GM23338 (cell line): ENCODE measurements at regions not wholly inside any gene's neighbourhood (a gene's known extent, or its start where the extent isn't known, plus 50 kb on each side); places are given as distances from the start of the nearest gene placed in this dataset.

Experiments
- ATAC-seq: fragments of 200-7000 bp; cut with Tn5 transposase; 3 replicates; pipeline ENCODE4 v1.9.1; 2020
- DNase-seq: peaks from one replicate; pipeline ENCODE4 v3.0.0-alpha.2; 2015; ENCODE audit warnings: low spot score
- H2AFZ ChIP-seq: fragments of 200-600 bp; sonication (generic); 2 replicates; pipeline ENCODE4 v1.8.0; 2016; ENCODE audit warnings: antibody characterized with exemption, mild to moderate bottlenecking, moderate library complexity
- H3F3A ChIP-seq: fragments of 200-600 bp; sonication (generic); replicated peaks from 2 replicates; pipeline ENCODE4 v1.8.0; 2017; ENCODE audit warnings: antibody characterized with exemption, mixed run types, low read depth
- H3K27ac ChIP-seq: fragments of 200-600 bp; sonication (generic); 2 replicates; pipeline ENCODE4 v1.6.1; 2016; ENCODE audit warnings: low read depth
- H3K27me3 ChIP-seq: fragments of 200-600 bp; sonication (generic); 2 replicates; pipeline ENCODE4 v1.8.0; 2016; ENCODE audit warnings: mild to moderate bottlenecking, mixed run types, moderate library complexity; ENCODE audit not compliant: insufficient read depth
- H3K36me3 ChIP-seq: fragments of 200-600 bp; sonication (generic); 2 replicates; pipeline ENCODE4 v1.8.0; 2016; ENCODE audit warnings: mild to moderate bottlenecking; ENCODE audit not compliant: insufficient read depth
- H3K4me1 ChIP-seq: fragments of 200-600 bp; sonication (generic); 2 replicates; pipeline ENCODE4 v1.8.0; 2016; ENCODE audit warnings: mild to moderate bottlenecking, moderate library complexity; ENCODE audit not compliant: insufficient read depth
- H3K4me2 ChIP-seq: fragments of 200-600 bp; sonication (generic); 2 replicates; pipeline ENCODE4 v1.7.1; 2017; ENCODE audit warnings: mixed run types
- H3K4me3 ChIP-seq: fragments of 200-600 bp; sonication (generic); 2 replicates; pipeline ENCODE4 v1.6.1; 2016; ENCODE audit warnings: mixed run types
- H3K79me2 ChIP-seq: fragments of 200-600 bp; sonication (generic); replicated peaks from 2 replicates; pipeline ENCODE4 v1.8.0; 2017; ENCODE audit warnings: mild to moderate bottlenecking; ENCODE audit not compliant: insufficient read depth
- H3K9me2 ChIP-seq: fragments of 200-600 bp; sonication (generic); 2 replicates; pipeline ENCODE4 v1.8.0; 2017; ENCODE audit not compliant: insufficient read depth
- H4K20me1 ChIP-seq: fragments of 200-600 bp; sonication (generic); replicated peaks from 2 replicates; pipeline ENCODE4 v1.8.0; 2017; ENCODE audit warnings: mild to moderate bottlenecking; ENCODE audit not compliant: insufficient read depth
- H3K27ac Mint-ChIP-seq: 2 replicates; pipeline ENCODE4 v1.8.0; 2020; ENCODE audit warnings: inconsistent platforms, mild to moderate bottlenecking, moderate library complexity, mixed read lengths
- H3K27me3 Mint-ChIP-seq: 3 replicates; pipeline ENCODE4 v1.8.0; 2022; ENCODE audit warnings: low read depth, mild to moderate bottlenecking, moderate library complexity, mixed read lengths, inconsistent platforms; ENCODE audit not compliant: insufficient read depth, poor library complexity
- H3K36me3 Mint-ChIP-seq: 3 replicates; pipeline ENCODE4 v1.8.0; 2021; ENCODE audit warnings: low read depth, mild to moderate bottlenecking, inconsistent platforms, moderate library complexity, mixed read lengths
- H3K4me1 Mint-ChIP-seq: 3 replicates; pipeline ENCODE4 v1.8.0; 2020; ENCODE audit warnings: mild to moderate bottlenecking, inconsistent platforms, mixed read lengths
- H3K4me3 Mint-ChIP-seq: 3 replicates; pipeline ENCODE4 v1.8.0; 2021; ENCODE audit warnings: moderate library complexity, mild to moderate bottlenecking, inconsistent platforms, mixed read lengths
- H3K9me3 Mint-ChIP-seq: 3 replicates; pipeline ENCODE4 v1.8.0; 2020; ENCODE audit warnings: moderate library complexity, mild to moderate bottlenecking, inconsistent platforms, mixed read lengths
- CREB1 ChIP-seq: fragments of 250-450 bp; sonication (Bioruptor Pico); IDR thresholded peaks from 2 replicates; pipeline ENCODE4 v1.5.0; 2020; ENCODE audit warnings: low read depth, mild to moderate bottlenecking, moderate library complexity
- CTCF ChIP-seq, 2 experiments: fragments of 200-600 bp in 1 of 2; sonication (generic) in 1 of 2; conservative IDR thresholded peaks; 2 replicates each; pipeline versions ENCODE4 v1.5.1 to v1.6.1; 2016 to 2017; ENCODE audit warnings: antibody characterized with exemption in 2 of 2, low read depth in 2 of 2, mild to moderate bottlenecking in 2 of 2, moderate library complexity in 1 of 2
- ETS1 ChIP-seq: IDR thresholded peaks from 2 replicates; pipeline ENCODE4 v1.6.1; 2016; ENCODE audit warnings: antibody characterized with exemption
- EZH2 ChIP-seq: fragments of 200-600 bp; sonication (generic); IDR thresholded peaks from one replicate; pipeline ENCODE4 v1.8.0; 2017; ENCODE audit warnings: antibody characterized with exemption, mild to moderate bottlenecking, low read depth; ENCODE audit not compliant: unreplicated experiment
- EZH2phosphoT487 ChIP-seq: fragments of 200-600 bp; sonication (generic); IDR thresholded peaks from one replicate; pipeline ENCODE4 v1.8.1; 2018; ENCODE audit warnings: antibody characterized with exemption; ENCODE audit not compliant: unreplicated experiment
- JUNB ChIP-seq: IDR thresholded peaks from one replicate; pipeline ENCODE4 v1.6.1; 2016; ENCODE audit warnings: antibody characterized with exemption; ENCODE audit not compliant: unreplicated experiment
- NANOG ChIP-seq: IDR thresholded peaks from 2 replicates; pipeline ENCODE4 v1.6.1; 2016; ENCODE audit warnings: antibody characterized with exemption, borderline replicate concordance
- POLR2AphosphoS5 ChIP-seq: IDR thresholded peaks from 2 replicates; pipeline ENCODE4 v1.6.1; 2016; ENCODE audit warnings: antibody characterized with exemption, low read depth
- REST ChIP-seq: IDR thresholded peaks from one replicate; pipeline ENCODE4 v1.6.1; 2018; ENCODE audit warnings: antibody characterized with exemption; ENCODE audit not compliant: unreplicated experiment
- STAT1 ChIP-seq: IDR thresholded peaks from one replicate; pipeline ENCODE4 v1.6.1; 2016; ENCODE audit warnings: antibody characterized with exemption; ENCODE audit not compliant: unreplicated experiment
- ZNF114 ChIP-seq: fragments of 250-450 bp; sonication (Bioruptor Pico); IDR thresholded peaks from 2 replicates; pipeline ENCODE4 v1.5.0; 2020; ENCODE audit warnings: mild to moderate bottlenecking, moderate library complexity
- ZNF331 ChIP-seq: fragments of 250-450 bp; sonication (Bioruptor Pico); IDR thresholded peaks from 2 replicates; pipeline ENCODE4 v1.5.0; 2020; ENCODE audit warnings: low read depth, mild to moderate bottlenecking, moderate library complexity
- TF ChIP-seq, protein P1 (sequence below): fragments of 250-450 bp; sonication (Bioruptor Pico); IDR thresholded peaks from 2 replicates; pipeline ENCODE4 v1.5.0; 2020; ENCODE audit warnings: mild to moderate bottlenecking, moderate library complexity

- Histone ChIP-seq H3F3A (no peaks in the 10 kb centered on the region), H3K27ac (no peak overlapping the region), H3K9me2 (no peaks in the 10 kb centered on the region), H3K27me3 (no peaks in the 10 kb centered on the region), H3K4me2 (no peak overlapping the region), H2AFZ (no peak overlapping the region), H4K20me1 (no peaks in the 10 kb centered on the region), H3K36me3 (no peaks in the 10 kb centered on the region; the same call in 1 of the 2 replicates), H3K4me3 (no peak overlapping the region), H3K79me2 (no peaks in the 10 kb centered on the region), H3K4me1 (no peaks in the 10 kb centered on the region)
- ATAC-seq (no peak), DNase-seq (no peak)
- Mint-ChIP-seq H3K36me3 (peaks cover 35% of the 10 kb centered on the region), H3K4me3 (no peak overlapping the region), H3K9me3 (peaks cover 65% of the 10 kb centered on the region), H3K4me1 (no peaks in the 10 kb centered on the region), H3K27ac (no peak overlapping the region), H3K27me3 (peaks cover 4% of the 10 kb centered on the region)
- TF ChIP-seq CTCF (conservative IDR thresholded peaks at IDR 0.05; ENCODE audit: low read depth in 2 of 2) (no peak), POLR2AphosphoS5 (no peak), REST (no peak), STAT1 (no peak), ZNF331 (CRISPR knock-in tag) (no peak), NANOG (no peak), EZH2phosphoT487 (no peak), CREB1 (CRISPR knock-in tag) (no peak), ETS1 (no peak), JUNB (no peak), EZH2 (no peak), ZNF114 (CRISPR knock-in tag) (no peak)
- TF ChIP-seq, protein P1, sequence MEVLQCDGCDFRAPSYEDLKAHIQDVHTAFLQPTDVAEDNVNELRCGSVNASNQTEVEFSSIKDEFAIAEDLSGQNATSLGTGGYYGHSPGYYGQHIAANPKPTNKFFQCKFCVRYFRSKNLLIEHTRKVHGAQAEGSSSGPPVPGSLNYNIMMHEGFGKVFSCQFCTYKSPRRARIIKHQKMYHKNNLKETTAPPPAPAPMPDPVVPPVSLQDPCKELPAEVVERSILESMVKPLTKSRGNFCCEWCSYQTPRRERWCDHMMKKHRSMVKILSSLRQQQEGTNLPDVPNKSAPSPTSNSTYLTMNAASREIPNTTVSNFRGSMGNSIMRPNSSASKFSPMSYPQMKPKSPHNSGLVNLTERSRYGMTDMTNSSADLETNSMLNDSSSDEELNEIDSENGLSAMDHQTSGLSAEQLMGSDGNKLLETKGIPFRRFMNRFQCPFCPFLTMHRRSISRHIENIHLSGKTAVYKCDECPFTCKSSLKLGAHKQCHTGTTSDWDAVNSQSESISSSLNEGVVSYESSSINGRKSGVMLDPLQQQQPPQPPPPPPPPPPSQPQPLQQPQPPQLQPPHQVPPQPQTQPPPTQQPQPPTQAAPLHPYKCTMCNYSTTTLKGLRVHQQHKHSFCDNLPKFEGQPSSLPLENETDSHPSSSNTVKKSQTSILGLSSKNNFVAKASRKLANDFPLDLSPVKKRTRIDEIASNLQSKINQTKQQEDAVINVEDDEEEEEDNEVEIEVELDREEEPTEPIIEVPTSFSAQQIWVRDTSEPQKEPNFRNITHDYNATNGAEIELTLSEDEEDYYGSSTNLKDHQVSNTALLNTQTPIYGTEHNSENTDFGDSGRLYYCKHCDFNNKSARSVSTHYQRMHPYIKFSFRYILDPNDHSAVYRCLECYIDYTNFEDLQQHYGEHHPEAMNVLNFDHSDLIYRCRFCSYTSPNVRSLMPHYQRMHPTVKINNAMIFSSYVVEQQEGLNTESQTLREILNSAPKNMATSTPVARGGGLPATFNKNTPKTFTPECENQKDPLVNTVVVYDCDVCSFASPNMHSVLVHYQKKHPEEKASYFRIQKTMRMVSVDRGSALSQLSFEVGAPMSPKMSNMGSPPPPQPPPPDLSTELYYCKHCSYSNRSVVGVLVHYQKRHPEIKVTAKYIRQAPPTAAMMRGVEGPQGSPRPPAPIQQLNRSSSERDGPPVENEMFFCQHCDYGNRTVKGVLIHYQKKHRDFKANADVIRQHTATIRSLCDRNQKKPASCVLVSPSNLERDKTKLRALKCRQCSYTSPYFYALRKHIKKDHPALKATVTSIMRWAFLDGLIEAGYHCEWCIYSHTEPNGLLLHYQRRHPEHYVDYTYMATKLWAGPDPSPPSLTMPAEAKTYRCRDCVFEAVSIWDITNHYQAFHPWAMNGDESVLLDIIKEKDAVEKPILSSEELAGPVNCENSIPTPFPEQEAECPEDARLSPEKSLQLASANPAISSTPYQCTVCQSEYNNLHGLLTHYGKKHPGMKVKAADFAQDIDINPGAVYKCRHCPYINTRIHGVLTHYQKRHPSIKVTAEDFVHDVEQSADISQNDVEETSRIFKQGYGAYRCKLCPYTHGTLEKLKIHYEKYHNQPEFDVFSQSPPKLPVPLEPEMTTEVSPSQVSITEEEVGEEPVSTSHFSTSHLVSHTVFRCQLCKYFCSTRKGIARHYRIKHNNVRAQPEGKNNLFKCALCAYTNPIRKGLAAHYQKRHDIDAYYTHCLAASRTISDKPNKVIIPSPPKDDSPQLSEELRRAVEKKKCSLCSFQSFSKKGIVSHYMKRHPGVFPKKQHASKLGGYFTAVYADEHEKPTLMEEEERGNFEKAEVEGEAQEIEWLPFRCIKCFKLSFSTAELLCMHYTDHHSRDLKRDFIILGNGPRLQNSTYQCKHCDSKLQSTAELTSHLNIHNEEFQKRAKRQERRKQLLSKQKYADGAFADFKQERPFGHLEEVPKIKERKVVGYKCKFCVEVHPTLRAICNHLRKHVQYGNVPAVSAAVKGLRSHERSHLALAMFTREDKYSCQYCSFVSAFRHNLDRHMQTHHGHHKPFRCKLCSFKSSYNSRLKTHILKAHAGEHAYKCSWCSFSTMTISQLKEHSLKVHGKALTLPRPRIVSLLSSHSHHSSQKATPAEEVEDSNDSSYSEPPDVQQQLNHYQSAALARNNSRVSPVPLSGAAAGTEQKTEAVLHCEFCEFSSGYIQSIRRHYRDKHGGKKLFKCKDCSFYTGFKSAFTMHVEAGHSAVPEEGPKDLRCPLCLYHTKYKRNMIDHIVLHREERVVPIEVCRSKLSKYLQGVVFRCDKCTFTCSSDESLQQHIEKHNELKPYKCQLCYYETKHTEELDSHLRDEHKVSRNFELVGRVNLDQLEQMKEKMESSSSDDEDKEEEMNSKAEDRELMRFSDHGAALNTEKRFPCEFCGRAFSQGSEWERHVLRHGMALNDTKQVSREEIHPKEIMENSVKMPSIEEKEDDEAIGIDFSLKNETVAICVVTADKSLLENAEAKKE (CRISPR knock-in tag), result no peak
Measured at GRCh38 chr20:24862606-24863005, 86.5 kb upstream of the CST7 start.
